ENCODE measurements at regions not wholly inside any gene's neighbourhood (a gene's known extent, or its start where the extent isn't known, plus 50 kb on each side); places are given as distances from the start of the nearest gene placed in this dataset.
"Not testable (repeated sequence)": the region's sequence is repeated elsewhere in the genome, so short reads cannot be mapped to it uniquely, and the experiment has no call there.

- Histone ChIP-seq H3K4me3 (ENCODE audit: low read length) (no peak overlapping the region), H3K27ac (ENCODE audit: low read depth, low read length) (no peak overlapping the region), H3K4me1 (ENCODE audit: control insufficient read depth, insufficient read depth, low read length) (no peaks in the 10 kb centered on the region), H3K9ac (ENCODE audit: low read length) (no peak overlapping the region), H3K36me3 (ENCODE audit: control insufficient read depth, insufficient read depth, low read length) (no peaks in the 10 kb centered on the region), H3K27me3 (ENCODE audit: control insufficient read depth, insufficient read depth, low read length) (no peaks in the 10 kb centered on the region)
Measured at GRCh38 chr2:88396209-88396608, 56.3 kb downstream of the FOXI3 start.

DNA sequence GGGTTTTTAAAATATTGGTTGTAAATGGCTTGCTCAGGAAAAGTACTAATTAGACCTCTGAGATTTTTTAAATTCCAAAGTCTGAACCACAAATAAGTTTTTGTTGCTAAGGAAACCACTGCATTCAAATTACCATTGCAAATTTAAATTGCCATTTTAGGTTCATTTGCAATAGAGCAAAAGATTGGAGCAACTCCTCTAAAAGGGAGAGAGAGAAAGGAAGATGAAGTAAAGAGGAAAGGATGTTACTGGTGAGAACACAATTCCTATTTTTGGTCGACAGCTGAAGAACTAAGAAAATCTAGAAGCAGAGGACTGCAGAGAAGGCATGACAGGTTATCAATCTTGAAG, 74.9 kb downstream of the FOXI3 start:
- no peak overlapping the region for H3K4me3 ChIP-seq (ENCODE audit: low read length)

DNA sequence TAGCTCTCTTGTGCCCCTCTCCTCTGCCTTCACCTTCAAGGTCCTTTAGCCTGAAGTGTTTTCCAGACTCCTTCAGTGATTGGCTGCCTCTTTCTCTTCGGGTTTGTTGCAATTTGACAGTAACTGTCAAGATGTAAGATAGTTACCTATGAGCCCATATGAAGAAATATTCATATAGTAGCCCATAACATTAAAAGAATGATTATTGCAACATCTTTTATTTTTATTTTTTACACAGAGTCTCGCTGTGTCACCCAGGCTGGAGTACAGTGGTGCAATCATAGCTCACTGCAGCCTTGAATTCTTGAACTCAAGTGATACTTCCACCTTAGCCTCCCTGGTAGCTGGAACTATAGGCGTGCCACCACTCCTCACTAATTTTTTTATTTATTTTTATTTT, 80.5 kb downstream of the FOXI3 start:
- Histone ChIP-seq H3K36me3 (ENCODE audit: control insufficient read depth, insufficient read depth, low read length) (no peaks in the 10 kb centered on the region), H3K27me3 (ENCODE audit: control insufficient read depth, insufficient read depth, low read length) (no peaks in the 10 kb centered on the region), H3K4me1 (ENCODE audit: control insufficient read depth, insufficient read depth, low read length) (no peaks in the 10 kb centered on the region), H3K4me3 (ENCODE audit: low read length) (no peak overlapping the region), H3K9ac (ENCODE audit: low read length) (no peak overlapping the region), H3K27ac (ENCODE audit: low read depth, low read length) (no peak overlapping the region)

More for the DNA sequence above, 74.9 kb downstream of the FOXI3 start:
- Histone ChIP-seq H3K9ac (ENCODE audit: low read length) (no peak overlapping the region), H3K27ac (ENCODE audit: low read depth, low read length) (no peak overlapping the region), H3K4me1 (ENCODE audit: control insufficient read depth, insufficient read depth, low read length) (no peaks in the 10 kb centered on the region), H3K36me3 (ENCODE audit: control insufficient read depth, insufficient read depth, low read length) (no peaks in the 10 kb centered on the region), H3K27me3 (ENCODE audit: control insufficient read depth, insufficient read depth, low read length) (no peaks in the 10 kb centered on the region)

DNA sequence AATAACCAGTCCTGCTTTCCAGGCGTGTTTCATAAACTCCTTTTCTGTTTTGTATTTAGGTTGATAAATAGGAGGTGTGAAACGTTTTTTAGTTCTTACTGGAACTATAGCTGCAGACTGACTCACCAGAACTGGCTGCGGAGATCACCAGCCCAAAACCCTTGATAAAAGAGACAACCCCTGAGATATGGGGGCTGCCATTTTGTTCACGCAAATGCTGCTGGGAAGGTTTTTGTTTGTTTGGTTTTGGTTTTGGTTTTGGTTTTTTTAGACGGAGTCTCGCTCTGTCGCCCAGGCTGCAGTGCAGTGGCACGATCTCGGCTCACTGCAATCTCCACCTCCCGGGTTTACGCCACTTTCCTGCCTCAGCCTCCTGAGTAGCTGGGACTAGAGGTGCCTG, 87.1 kb downstream of the FOXI3 start:
- not testable (repeated sequence) for H3K27ac ChIP-seq (ENCODE audit: low read depth, low read length); H3K4me1 ChIP-seq (ENCODE audit: control insufficient read depth, insufficient read depth, low read length); H3K4me3 ChIP-seq (ENCODE audit: low read length); H3K36me3 ChIP-seq (ENCODE audit: control insufficient read depth, insufficient read depth, low read length); H3K9ac ChIP-seq (ENCODE audit: low read length); H3K27me3 ChIP-seq (ENCODE audit: control insufficient read depth, insufficient read depth, low read length)

DNA sequence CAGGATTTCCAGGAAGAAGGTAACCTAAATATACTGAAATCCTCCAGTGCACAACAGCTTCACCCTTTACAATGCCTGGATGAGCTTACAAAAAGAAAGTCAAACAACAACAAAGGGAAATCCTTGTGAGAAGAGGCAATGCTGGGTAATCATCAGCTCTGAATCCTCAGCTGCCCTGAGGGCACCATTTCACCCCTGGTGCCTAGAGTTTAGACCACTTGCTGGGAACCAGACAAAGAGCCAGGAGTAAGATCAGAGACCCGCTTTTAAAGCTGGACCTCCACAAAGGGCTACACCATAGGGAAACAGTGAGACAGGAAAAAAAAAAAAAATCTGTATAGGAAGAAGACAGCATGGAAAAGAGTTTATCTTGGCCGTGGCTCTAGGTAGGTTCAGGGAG, 97.0 kb downstream of the FOXI3 start:
- H3K4me1 ChIP-seq (ENCODE audit: control insufficient read depth, insufficient read depth, low read length): no peaks in the 10 kb centered on the region
- no peaks in the 10 kb centered on the region for H3K36me3 ChIP-seq (ENCODE audit: control insufficient read depth, insufficient read depth, low read length)
- H3K4me3 ChIP-seq (ENCODE audit: low read length): no peak overlapping the region
- H3K27me3 ChIP-seq (ENCODE audit: control insufficient read depth, insufficient read depth, low read length): no peaks in the 10 kb centered on the region
- H3K9ac ChIP-seq (ENCODE audit: low read length): no peak overlapping the region
- H3K27ac ChIP-seq (ENCODE audit: low read depth, low read length): no peak overlapping the region

DNA sequence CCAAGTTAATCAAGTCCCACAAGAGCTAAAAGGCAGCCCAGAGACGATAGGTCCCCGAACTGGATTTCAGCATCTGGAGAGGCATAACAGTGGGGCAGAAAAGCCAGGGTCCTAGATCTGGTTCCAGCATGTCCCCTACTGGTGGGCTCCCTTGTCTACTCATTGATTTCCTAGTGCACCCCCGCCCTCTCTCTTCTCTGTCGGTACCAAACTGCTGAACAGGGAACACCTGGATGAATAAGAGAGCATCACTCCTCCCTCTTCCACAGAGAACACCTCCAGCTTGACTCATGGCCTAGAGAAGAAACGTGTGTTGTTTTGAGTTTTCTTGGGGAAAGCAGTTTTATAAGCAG, 101.3 kb downstream of the FOXI3 start:
- H3K4me1 ChIP-seq (ENCODE audit: control insufficient read depth, insufficient read depth, low read length): no peaks in the 10 kb centered on the region
- no peak overlapping the region for H3K27ac ChIP-seq (ENCODE audit: low read depth, low read length)
- no peaks in the 10 kb centered on the region for H3K27me3 ChIP-seq (ENCODE audit: control insufficient read depth, insufficient read depth, low read length)
- H3K4me3 ChIP-seq (ENCODE audit: low read length): no peak overlapping the region
- H3K36me3 ChIP-seq (ENCODE audit: control insufficient read depth, insufficient read depth, low read length): no peaks in the 10 kb centered on the region
- H3K9ac ChIP-seq (ENCODE audit: low read length): no peak overlapping the region

- no peak overlapping the region for H3K9ac ChIP-seq (ENCODE audit: low read length)
- H3K4me1 ChIP-seq (ENCODE audit: control insufficient read depth, insufficient read depth, low read length): no peaks in the 10 kb centered on the region
- H3K36me3 ChIP-seq (ENCODE audit: control insufficient read depth, insufficient read depth, low read length): no peaks in the 10 kb centered on the region
- H3K27ac ChIP-seq (ENCODE audit: low read depth, low read length): no peak overlapping the region
- H3K27me3 ChIP-seq (ENCODE audit: control insufficient read depth, insufficient read depth, low read length): no peaks in the 10 kb centered on the region
- H3K4me3 ChIP-seq (ENCODE audit: low read length): peak overlapping the region; percentile 37
Measured at GRCh38 chr2:88350331-88351248, 101.9 kb downstream of the FOXI3 start.

GRCh38 chr2:88345842-88346241, 106.7 kb downstream of the FOXI3 start:
- no peak overlapping the region for H3K9ac ChIP-seq (ENCODE audit: low read length)
- H3K4me1 ChIP-seq (ENCODE audit: control insufficient read depth, insufficient read depth, low read length): no peaks in the 10 kb centered on the region
- H3K4me3 ChIP-seq (ENCODE audit: low read length): no peak overlapping the region
- H3K27ac ChIP-seq (ENCODE audit: low read depth, low read length): no peak overlapping the region
- H3K27me3 ChIP-seq (ENCODE audit: control insufficient read depth, insufficient read depth, low read length): no peaks in the 10 kb centered on the region
- no peaks in the 10 kb centered on the region for H3K36me3 ChIP-seq (ENCODE audit: control insufficient read depth, insufficient read depth, low read length)

DNA sequence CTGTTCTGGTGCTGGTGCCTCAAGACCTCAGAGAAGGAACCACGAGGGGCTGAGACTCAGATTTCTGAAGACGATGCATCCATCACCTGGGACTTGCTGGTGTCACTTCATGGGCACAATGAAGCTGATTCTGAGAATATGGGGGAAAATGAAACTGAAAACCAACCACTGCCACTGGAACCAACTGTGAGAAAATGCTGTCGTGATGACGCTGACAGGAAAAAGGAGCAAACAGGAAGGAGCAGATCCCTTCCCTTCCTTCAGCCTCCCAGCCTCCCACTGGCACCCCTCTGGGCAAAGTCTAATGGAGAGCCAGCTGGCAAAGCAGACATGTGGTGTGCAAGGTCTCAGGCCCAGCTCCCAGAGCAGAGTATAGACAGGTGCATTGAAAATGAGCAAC, 109.7 kb downstream of the FOXI3 start:
- H3K4me1 ChIP-seq (ENCODE audit: control insufficient read depth, insufficient read depth, low read length): no peaks in the 10 kb centered on the region
- no peaks in the 10 kb centered on the region for H3K27me3 ChIP-seq (ENCODE audit: control insufficient read depth, insufficient read depth, low read length)
- H3K4me3 ChIP-seq (ENCODE audit: low read length): no peak overlapping the region
- H3K27ac ChIP-seq (ENCODE audit: low read depth, low read length): no peak overlapping the region
- H3K9ac ChIP-seq (ENCODE audit: low read length): no peak overlapping the region
- no peaks in the 10 kb centered on the region for H3K36me3 ChIP-seq (ENCODE audit: control insufficient read depth, insufficient read depth, low read length)

DNA sequence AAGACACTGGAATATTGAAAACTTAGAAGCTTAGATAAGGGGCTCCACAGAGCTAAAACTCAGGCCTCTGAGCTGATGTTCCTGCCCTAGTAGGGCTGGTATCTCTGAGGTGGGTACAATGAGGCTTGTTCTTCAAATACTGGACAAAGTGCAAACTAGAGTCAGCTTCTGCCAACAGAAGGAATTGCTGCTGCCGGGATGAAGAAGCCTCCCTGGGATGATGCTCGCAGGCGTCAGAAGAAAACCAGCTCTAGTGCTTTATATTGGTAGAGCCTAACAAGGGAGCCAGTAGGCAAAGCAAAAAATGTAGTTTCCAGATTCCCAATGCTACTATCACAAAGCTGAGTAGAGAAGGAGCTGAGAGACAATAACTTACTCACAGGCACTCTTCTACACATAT, 118.1 kb downstream of the FOXI3 start:
- H3K4me1 ChIP-seq (ENCODE audit: control insufficient read depth, insufficient read depth, low read length): no peaks in the 10 kb centered on the region
- H3K27ac ChIP-seq (ENCODE audit: low read depth, low read length): no peak overlapping the region
- no peak overlapping the region for H3K9ac ChIP-seq (ENCODE audit: low read length)
- H3K36me3 ChIP-seq (ENCODE audit: control insufficient read depth, insufficient read depth, low read length): no peaks in the 10 kb centered on the region
- no peak overlapping the region for H3K4me3 ChIP-seq (ENCODE audit: low read length)
- H3K27me3 ChIP-seq (ENCODE audit: control insufficient read depth, insufficient read depth, low read length): no peaks in the 10 kb centered on the region

GRCh38 chr2:88331239-88331638, 121.3 kb downstream of the FOXI3 start:
- Histone ChIP-seq H3K4me3 (ENCODE audit: low read length) (no peak overlapping the region), H3K27me3 (ENCODE audit: control insufficient read depth, insufficient read depth, low read length) (no peaks in the 10 kb centered on the region), H3K9ac (ENCODE audit: low read length) (no peak overlapping the region), H3K27ac (ENCODE audit: low read depth, low read length) (no peak overlapping the region), H3K4me1 (ENCODE audit: control insufficient read depth, insufficient read depth, low read length) (no peaks in the 10 kb centered on the region), H3K36me3 (ENCODE audit: control insufficient read depth, insufficient read depth, low read length) (no peaks in the 10 kb centered on the region)

DNA sequence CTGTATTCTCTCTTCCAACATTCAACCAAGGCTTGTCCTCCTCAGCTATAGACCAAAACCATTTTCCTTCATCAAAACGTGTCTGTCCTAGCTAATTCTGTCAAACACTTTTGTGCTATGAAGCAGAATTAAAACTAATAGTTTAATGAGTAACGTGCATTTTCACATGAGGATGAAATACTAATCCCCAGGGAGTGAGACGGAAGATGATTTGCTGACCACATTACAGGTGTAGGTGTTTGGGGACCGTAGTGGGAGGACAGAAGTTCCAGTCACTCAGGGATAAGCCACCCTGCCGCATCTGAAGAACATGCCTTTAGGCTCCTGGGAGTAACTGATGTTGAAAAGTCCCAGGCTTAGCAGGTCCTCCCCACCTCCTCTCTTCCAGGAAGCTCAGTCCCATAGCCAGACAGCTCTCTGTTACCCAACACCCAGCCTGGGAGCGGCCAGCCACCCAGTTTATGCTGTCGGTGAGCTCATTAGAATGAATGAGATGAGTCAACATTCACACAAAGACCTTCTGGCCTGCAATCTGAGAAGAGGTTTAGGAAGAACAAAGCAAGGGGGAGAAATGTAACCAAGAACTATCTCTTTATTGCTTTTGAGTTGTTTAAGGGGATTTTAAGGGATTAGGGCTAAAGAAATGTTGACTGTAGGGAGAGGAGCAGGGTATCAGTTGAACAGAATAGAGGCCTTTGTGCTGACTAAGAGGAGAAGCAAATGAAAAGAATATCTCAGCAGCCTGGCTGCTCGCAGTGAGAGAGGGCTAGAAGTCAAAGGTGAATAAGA, 122.5 kb downstream of the FOXI3 start:
- no peak overlapping the region for H3K4me3 ChIP-seq (ENCODE audit: low read length)
- no peak overlapping the region for H3K27ac ChIP-seq (ENCODE audit: low read depth, low read length)
- H3K27me3 ChIP-seq (ENCODE audit: control insufficient read depth, insufficient read depth, low read length): no peaks in the 10 kb centered on the region
- no peaks in the 10 kb centered on the region for H3K36me3 ChIP-seq (ENCODE audit: control insufficient read depth, insufficient read depth, low read length)
- no peak overlapping the region for H3K9ac ChIP-seq (ENCODE audit: low read length)
- no peaks in the 10 kb centered on the region for H3K4me1 ChIP-seq (ENCODE audit: control insufficient read depth, insufficient read depth, low read length)
